ENCODE measurements at regions not wholly inside any gene's neighbourhood (a gene's known extent, or its start where the extent isn't known, plus 50 kb on each side); places are given as distances from the start of the nearest gene placed in this dataset.

DNA sequence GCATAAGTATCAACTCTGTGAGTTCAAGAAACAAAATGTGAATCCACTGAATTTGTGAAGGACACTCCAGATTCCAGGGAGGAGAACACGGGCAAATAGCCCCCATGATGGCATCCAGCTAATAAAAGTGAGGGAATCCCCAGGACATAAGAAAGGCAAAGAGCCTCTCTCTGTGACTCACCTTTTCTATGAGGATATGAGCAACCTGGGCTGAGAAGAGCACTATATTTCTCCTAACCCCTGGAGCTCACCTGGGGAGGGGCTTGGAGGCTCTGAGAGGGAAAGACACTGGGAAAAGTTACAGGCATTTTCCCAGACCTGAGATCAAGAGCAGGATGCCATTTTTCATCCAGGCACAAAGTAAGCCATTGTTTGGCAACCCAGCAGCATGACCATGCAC, 1298.8 kb downstream of the PLA2G4A start:
- WGBS: 58% methylated on average over 1 of the region's 1 CpG

DNA sequence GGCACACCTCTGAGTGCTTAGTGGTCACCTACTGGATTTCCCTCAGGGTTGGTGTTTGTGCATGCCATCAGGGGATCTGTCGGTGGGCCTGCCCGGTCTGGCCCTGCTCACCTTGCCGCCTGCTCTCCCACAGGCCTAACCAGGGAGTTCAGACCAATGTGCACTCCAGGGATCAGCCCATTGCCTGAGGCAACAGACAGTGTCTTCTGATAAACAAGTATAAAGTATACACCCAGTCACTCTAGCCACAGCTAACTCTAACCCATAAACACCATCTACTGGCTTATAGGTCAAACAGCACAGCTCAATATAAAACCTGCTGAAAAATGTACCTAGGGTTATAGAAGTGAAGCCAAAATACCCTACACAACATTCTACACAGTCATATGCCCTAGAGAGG, 1300.0 kb downstream of the PLA2G4A start:
- H3K4me3 ChIP-seq (ENCODE audit: low read depth in 1 of 3, low read length in 3 of 3): no peak overlapping the region
- 81% methylated on average over 3 of the region's 3 CpGs for WGBS
- H3K36me3 ChIP-seq (ENCODE audit: control insufficient read depth in 4 of 4, insufficient read depth in 3 of 4, low read depth in 1 of 4, low read length in 3 of 4): no peaks in the 10 kb centered on the region
- DNase-seq (ENCODE audit: low spot score): no peak
- no peaks in the 10 kb centered on the region for H3K27me3 ChIP-seq (ENCODE audit: control insufficient read depth in 4 of 4, insufficient read depth in 4 of 4, low read length in 3 of 4)
- no peaks in the 10 kb centered on the region for H3K4me1 ChIP-seq (ENCODE audit: control insufficient read depth in 4 of 4, insufficient read depth in 4 of 4, low read length in 3 of 4)
- no peak overlapping the region for H3K27ac ChIP-seq (ENCODE audit: low read depth in 1 of 2, low read length in 2 of 2)
- no peak overlapping the region for H3K9ac ChIP-seq (ENCODE audit: low read depth in 1 of 2, low read length in 2 of 2)
- no peaks in the 10 kb centered on the region for H3K9me3 ChIP-seq (ENCODE audit: control insufficient read depth in 4 of 4, low read length in 3 of 4)
- TF ChIP-seq NR2F2 (IDR thresholded peaks at IDR 0.05) (no peak), EGR1 (IDR thresholded peaks at IDR 0.05; ENCODE audit: low read depth in 2 of 2) (no peak), FOXA1 (IDR thresholded peaks at IDR 0.05) (no peak), YY1 (IDR thresholded peaks at IDR 0.05) (no peak), SP1 (IDR thresholded peaks at IDR 0.05) (no peak), TAF1 (conservative IDR thresholded peaks at IDR 0.05) (no peak), HNF4A (conservative IDR thresholded peaks at IDR 0.05) (no peak), GABPA (IDR thresholded peaks at IDR 0.05 in 1 of 2, conservative IDR thresholded peaks at IDR 0.05 in 1 of 2) (no peak), RAD21 (IDR thresholded peaks at IDR 0.05) (no peak), MAX (IDR thresholded peaks at IDR 0.05) (no peak)
- TF ChIP-seq, protein P1, sequence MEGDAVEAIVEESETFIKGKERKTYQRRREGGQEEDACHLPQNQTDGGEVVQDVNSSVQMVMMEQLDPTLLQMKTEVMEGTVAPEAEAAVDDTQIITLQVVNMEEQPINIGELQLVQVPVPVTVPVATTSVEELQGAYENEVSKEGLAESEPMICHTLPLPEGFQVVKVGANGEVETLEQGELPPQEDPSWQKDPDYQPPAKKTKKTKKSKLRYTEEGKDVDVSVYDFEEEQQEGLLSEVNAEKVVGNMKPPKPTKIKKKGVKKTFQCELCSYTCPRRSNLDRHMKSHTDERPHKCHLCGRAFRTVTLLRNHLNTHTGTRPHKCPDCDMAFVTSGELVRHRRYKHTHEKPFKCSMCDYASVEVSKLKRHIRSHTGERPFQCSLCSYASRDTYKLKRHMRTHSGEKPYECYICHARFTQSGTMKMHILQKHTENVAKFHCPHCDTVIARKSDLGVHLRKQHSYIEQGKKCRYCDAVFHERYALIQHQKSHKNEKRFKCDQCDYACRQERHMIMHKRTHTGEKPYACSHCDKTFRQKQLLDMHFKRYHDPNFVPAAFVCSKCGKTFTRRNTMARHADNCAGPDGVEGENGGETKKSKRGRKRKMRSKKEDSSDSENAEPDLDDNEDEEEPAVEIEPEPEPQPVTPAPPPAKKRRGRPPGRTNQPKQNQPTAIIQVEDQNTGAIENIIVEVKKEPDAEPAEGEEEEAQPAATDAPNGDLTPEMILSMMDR (IDR thresholded peaks at IDR 0.05; ENCODE audit: low read depth, low read length, missing input control): no peak

More for the DNA sequence above, 1298.8 kb downstream of the PLA2G4A start:
- Histone ChIP-seq H3K4me3 (ENCODE audit: low read depth in 1 of 3, low read length in 3 of 3) (no peak overlapping the region), H3K9ac (ENCODE audit: low read depth in 1 of 2, low read length in 2 of 2) (no peak overlapping the region), H3K27ac (ENCODE audit: low read depth in 1 of 2, low read length in 2 of 2) (no peak overlapping the region), H3K27me3 (ENCODE audit: control insufficient read depth in 4 of 4, insufficient read depth in 4 of 4, low read length in 3 of 4) (no peaks in the 10 kb centered on the region), H3K4me1 (ENCODE audit: control insufficient read depth in 4 of 4, insufficient read depth in 4 of 4, low read length in 3 of 4) (no peaks in the 10 kb centered on the region), H3K36me3 (ENCODE audit: control insufficient read depth in 4 of 4, insufficient read depth in 3 of 4, low read depth in 1 of 4, low read length in 3 of 4) (no peaks in the 10 kb centered on the region), H3K9me3 (ENCODE audit: control insufficient read depth in 4 of 4, low read length in 3 of 4) (no peaks in the 10 kb centered on the region)
- no peak for DNase-seq (ENCODE audit: low spot score)
- TF ChIP-seq YY1 (IDR thresholded peaks at IDR 0.05) (no peak), FOXA1 (IDR thresholded peaks at IDR 0.05) (no peak), SP1 (IDR thresholded peaks at IDR 0.05) (no peak), GABPA (IDR thresholded peaks at IDR 0.05 in 1 of 2, conservative IDR thresholded peaks at IDR 0.05 in 1 of 2) (no peak), ZBTB33 (IDR thresholded peaks at IDR 0.05) (no peak), MAX (IDR thresholded peaks at IDR 0.05) (no peak), HNF4A (conservative IDR thresholded peaks at IDR 0.05) (no peak), HNF4G (IDR thresholded peaks at IDR 0.05) (no peak)
- TF ChIP-seq, protein P2, sequence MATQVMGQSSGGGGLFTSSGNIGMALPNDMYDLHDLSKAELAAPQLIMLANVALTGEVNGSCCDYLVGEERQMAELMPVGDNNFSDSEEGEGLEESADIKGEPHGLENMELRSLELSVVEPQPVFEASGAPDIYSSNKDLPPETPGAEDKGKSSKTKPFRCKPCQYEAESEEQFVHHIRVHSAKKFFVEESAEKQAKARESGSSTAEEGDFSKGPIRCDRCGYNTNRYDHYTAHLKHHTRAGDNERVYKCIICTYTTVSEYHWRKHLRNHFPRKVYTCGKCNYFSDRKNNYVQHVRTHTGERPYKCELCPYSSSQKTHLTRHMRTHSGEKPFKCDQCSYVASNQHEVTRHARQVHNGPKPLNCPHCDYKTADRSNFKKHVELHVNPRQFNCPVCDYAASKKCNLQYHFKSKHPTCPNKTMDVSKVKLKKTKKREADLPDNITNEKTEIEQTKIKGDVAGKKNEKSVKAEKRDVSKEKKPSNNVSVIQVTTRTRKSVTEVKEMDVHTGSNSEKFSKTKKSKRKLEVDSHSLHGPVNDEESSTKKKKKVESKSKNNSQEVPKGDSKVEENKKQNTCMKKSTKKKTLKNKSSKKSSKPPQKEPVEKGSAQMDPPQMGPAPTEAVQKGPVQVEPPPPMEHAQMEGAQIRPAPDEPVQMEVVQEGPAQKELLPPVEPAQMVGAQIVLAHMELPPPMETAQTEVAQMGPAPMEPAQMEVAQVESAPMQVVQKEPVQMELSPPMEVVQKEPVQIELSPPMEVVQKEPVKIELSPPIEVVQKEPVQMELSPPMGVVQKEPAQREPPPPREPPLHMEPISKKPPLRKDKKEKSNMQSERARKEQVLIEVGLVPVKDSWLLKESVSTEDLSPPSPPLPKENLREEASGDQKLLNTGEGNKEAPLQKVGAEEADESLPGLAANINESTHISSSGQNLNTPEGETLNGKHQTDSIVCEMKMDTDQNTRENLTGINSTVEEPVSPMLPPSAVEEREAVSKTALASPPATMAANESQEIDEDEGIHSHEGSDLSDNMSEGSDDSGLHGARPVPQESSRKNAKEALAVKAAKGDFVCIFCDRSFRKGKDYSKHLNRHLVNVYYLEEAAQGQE (IDR thresholded peaks at IDR 0.05): no peak
- TF ChIP-seq, protein P1 (IDR thresholded peaks at IDR 0.05; ENCODE audit: low read depth, low read length, missing input control): no peak

Data from liver (tissue), 8 donors.